ENCODE measurements at regions not wholly inside any gene's neighbourhood (a gene's known extent, or its start where the extent isn't known, plus 50 kb on each side); places are given as distances from the start of the nearest gene placed in this dataset.

- TF ChIP-seq SIN3A (IDR thresholded peaks at IDR 0.05; ENCODE audit: borderline replicate concordance, insufficient read depth, low read length) (no peak), FOXP2 (optimal IDR thresholded peaks at IDR 0.05; ENCODE audit: borderline replicate concordance, extremely low read depth, extremely low read length, insufficient read depth) (no peak), REST (IDR thresholded peaks at IDR 0.05; ENCODE audit: insufficient read depth in 1 of 2, low read depth in 2 of 2, low read length in 2 of 2) (no peak), POLR2AphosphoS5 (IDR thresholded peaks at IDR 0.05; ENCODE audit: low read depth, low read length) (no peak), TAF1 (IDR thresholded peaks at IDR 0.05; ENCODE audit: borderline replicate concordance, insufficient read depth, low read length) (no peak)
These were observed 238.4 kb downstream of the NDUFA10 start for GRCh38 chr2:239786791-239787190.

- TF ChIP-seq FOXP2 (optimal IDR thresholded peaks at IDR 0.05; ENCODE audit: borderline replicate concordance, extremely low read depth, extremely low read length, insufficient read depth), result no peak
- no peak for TF ChIP-seq TAF1 (IDR thresholded peaks at IDR 0.05; ENCODE audit: borderline replicate concordance, insufficient read depth, low read length)
These were observed 243.7 kb downstream of the NDUFA10 start for GRCh38 chr2:239781454-239781853.

- TF ChIP-seq FOXP2 (optimal IDR thresholded peaks at IDR 0.05; ENCODE audit: borderline replicate concordance, extremely low read depth, extremely low read length, insufficient read depth), result no peak
- TF ChIP-seq TAF1 (IDR thresholded peaks at IDR 0.05; ENCODE audit: borderline replicate concordance, insufficient read depth, low read length), result no peak
- no peak for TF ChIP-seq SIN3A (IDR thresholded peaks at IDR 0.05; ENCODE audit: borderline replicate concordance, insufficient read depth, low read length)
- TF ChIP-seq REST (IDR thresholded peaks at IDR 0.05; ENCODE audit: insufficient read depth in 1 of 2, low read depth in 2 of 2, low read length in 2 of 2), result no peak
- no peak for TF ChIP-seq POLR2AphosphoS5 (IDR thresholded peaks at IDR 0.05; ENCODE audit: low read depth, low read length)
These were observed 244.7 kb downstream of the NDUFA10 start for GRCh38 chr2:239780236-239780994.

GRCh38 chr2:239779584-239779983 is 245.6 kb downstream of the NDUFA10 start:
- no peak for TF ChIP-seq REST (IDR thresholded peaks at IDR 0.05; ENCODE audit: insufficient read depth in 1 of 2, low read depth in 2 of 2, low read length in 2 of 2)
- no peak for TF ChIP-seq TAF1 (IDR thresholded peaks at IDR 0.05; ENCODE audit: borderline replicate concordance, insufficient read depth, low read length)
- no peak for TF ChIP-seq POLR2AphosphoS5 (IDR thresholded peaks at IDR 0.05; ENCODE audit: low read depth, low read length)

GRCh38 chr2:239778861-239779558 is 246.1 kb downstream of the NDUFA10 start:
- TF ChIP-seq SIN3A (IDR thresholded peaks at IDR 0.05; ENCODE audit: borderline replicate concordance, insufficient read depth, low read length), result no peak
- TF ChIP-seq REST (IDR thresholded peaks at IDR 0.05; ENCODE audit: insufficient read depth in 1 of 2, low read depth in 2 of 2, low read length in 2 of 2), result no peak
- no peak for TF ChIP-seq POLR2AphosphoS5 (IDR thresholded peaks at IDR 0.05; ENCODE audit: low read depth, low read length)
- TF ChIP-seq TAF1 (IDR thresholded peaks at IDR 0.05; ENCODE audit: borderline replicate concordance, insufficient read depth, low read length), result no peak
- no peak for TF ChIP-seq FOXP2 (optimal IDR thresholded peaks at IDR 0.05; ENCODE audit: borderline replicate concordance, extremely low read depth, extremely low read length, insufficient read depth)
